ENCODE measurements at regions not wholly inside any gene's neighbourhood (a gene's known extent, or its start where the extent isn't known, plus 50 kb on each side); places are given as distances from the start of the nearest gene placed in this dataset.
A peak's percentile ranks its signal among the peaks of the same experiment; 100 is the strongest.

DNA sequence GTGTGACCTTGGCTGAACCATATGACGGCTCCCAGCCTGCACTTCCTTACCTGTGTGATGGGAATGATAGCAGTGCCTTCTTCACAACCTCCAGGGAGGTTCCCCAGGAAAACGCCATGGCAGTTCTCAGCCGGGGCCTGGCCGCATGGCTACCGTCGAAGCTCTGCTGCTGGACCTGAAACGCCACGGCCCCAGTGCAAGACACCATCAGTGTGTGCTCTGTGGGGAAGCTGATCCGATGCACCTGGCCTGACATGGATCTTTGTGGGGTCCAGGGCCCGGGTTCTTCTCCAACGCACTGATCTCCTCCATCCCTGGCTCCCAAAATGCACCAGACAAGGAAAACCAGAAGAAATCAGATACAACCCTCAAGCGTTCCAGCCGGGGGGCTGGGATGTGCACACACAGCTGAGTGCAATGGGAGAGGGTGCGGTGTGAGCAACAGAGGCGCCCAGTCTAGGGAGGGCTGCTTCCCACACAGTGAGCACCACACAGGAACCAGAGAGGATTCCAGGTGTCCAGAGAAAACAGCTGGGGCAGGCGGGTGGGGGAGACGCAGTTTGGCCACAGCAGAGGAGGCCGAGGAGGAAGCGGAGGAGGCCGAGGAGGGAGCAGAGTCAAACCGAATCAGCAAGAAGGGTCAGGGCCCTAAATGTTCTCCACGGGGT lies 54.3 kb upstream of the ZNF469 start:
- H3K4me1 Mint-ChIP-seq = no peaks in the 10 kb centered on the region
- H3K36me3 Mint-ChIP-seq (ENCODE audit: insufficient read depth in 1 of 3, low read depth in 3 of 3) = no peaks in the 10 kb centered on the region
- H3K4ac ChIP-seq (ENCODE audit: low read depth, low read length) = no peak overlapping the region
- H2BK12ac ChIP-seq (ENCODE audit: insufficient read length, low read depth, low read length) = no peak overlapping the region
- no peak overlapping the region for H3K18ac ChIP-seq (ENCODE audit: insufficient read length, low read depth, low read length)
- no peaks in the 10 kb centered on the region for H3K27me3 ChIP-seq (ENCODE audit: insufficient read depth, low read length)
- no peak overlapping the region for H2BK5ac ChIP-seq (ENCODE audit: insufficient read length, low read length)
- H3K9me3 Mint-ChIP-seq = no peaks in the 10 kb centered on the region
- H4K91ac ChIP-seq (ENCODE audit: insufficient read length, low read depth, low read length) = no peak overlapping the region
- H4K8ac ChIP-seq (replicated peaks; ENCODE audit: insufficient read length, low read depth, low read length) = no peak overlapping the region
- no peak overlapping the region for H4K5ac ChIP-seq (ENCODE audit: insufficient read length, low read depth, low read length)
- 0 out of 7 replicates have a peak overlapping the region, but pooled peaks of 1 of the 3 experiments have one; percentile 14 for H3K27ac Mint-ChIP-seq
- no peaks in the 10 kb centered on the region; the same call in 1 of the 2 replicates for H3K27me3 Mint-ChIP-seq (ENCODE audit: low read depth)
- no peak overlapping the region for H3T11ph ChIP-seq (ENCODE audit: low read length)
- H2BK120ac ChIP-seq (ENCODE audit: low read depth, low read length, poor library complexity, severe bottlenecking) = no peak overlapping the region
- no peaks in the 10 kb centered on the region for H3K23me2 ChIP-seq (ENCODE audit: insufficient read length, low read depth, low read length, poor library complexity, severe bottlenecking)
- H3K27ac ChIP-seq (ENCODE audit: insufficient read length, low read depth, low read length) = no peak overlapping the region
- no peak overlapping the region for H3K4me2 ChIP-seq (ENCODE audit: insufficient read depth, insufficient read length, low read length)
- H3K4me1 ChIP-seq (ENCODE audit: insufficient read depth, low read length) = no peaks in the 10 kb centered on the region
- H3K9ac ChIP-seq (ENCODE audit: extremely low read depth, insufficient read length, low read length) = no peak overlapping the region
- H3K4me3 Mint-ChIP-seq = no peak overlapping the region
- no CpG with 5 or more reads among the region's 22 CpGs for WGBS (ENCODE audit: extremely low coverage, insufficient read length, low lambda C conversion rate)
- no peak overlapping the region; the same call in 1 of the 2 replicates for H3K14ac ChIP-seq (ENCODE audit: insufficient read depth, low read length)
- no peak overlapping the region for H3K23ac ChIP-seq (ENCODE audit: insufficient read length, low read depth, low read length)
- H2BK15ac ChIP-seq (ENCODE audit: low read depth, low read length) = no peak overlapping the region
- H2BK20ac ChIP-seq (ENCODE audit: low read depth, low read length, poor library complexity, severe bottlenecking) = no peak overlapping the region
- no peak overlapping the region for H2AK5ac ChIP-seq (ENCODE audit: insufficient read length, low read length)
- no peaks in the 10 kb centered on the region for H4K20me1 ChIP-seq (ENCODE audit: control insufficient read depth, insufficient read depth, insufficient read length)
- H3K9me3 ChIP-seq (ENCODE audit: control insufficient read depth, low read depth, low read length) = no peaks in the 10 kb centered on the region
- H2AFZ ChIP-seq (ENCODE audit: low read length) = no peak overlapping the region
- TF ChIP-seq, protein P1, sequence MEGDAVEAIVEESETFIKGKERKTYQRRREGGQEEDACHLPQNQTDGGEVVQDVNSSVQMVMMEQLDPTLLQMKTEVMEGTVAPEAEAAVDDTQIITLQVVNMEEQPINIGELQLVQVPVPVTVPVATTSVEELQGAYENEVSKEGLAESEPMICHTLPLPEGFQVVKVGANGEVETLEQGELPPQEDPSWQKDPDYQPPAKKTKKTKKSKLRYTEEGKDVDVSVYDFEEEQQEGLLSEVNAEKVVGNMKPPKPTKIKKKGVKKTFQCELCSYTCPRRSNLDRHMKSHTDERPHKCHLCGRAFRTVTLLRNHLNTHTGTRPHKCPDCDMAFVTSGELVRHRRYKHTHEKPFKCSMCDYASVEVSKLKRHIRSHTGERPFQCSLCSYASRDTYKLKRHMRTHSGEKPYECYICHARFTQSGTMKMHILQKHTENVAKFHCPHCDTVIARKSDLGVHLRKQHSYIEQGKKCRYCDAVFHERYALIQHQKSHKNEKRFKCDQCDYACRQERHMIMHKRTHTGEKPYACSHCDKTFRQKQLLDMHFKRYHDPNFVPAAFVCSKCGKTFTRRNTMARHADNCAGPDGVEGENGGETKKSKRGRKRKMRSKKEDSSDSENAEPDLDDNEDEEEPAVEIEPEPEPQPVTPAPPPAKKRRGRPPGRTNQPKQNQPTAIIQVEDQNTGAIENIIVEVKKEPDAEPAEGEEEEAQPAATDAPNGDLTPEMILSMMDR (conservative IDR thresholded peaks at IDR 0.05) = no peak
- no peak overlapping the region for H3K56ac ChIP-seq (ENCODE audit: insufficient read length, low read depth, low read length)
- DNase-seq = no peak
- H3K79me2 ChIP-seq (ENCODE audit: insufficient read depth, low read length) = no peaks in the 10 kb centered on the region
- H3K79me1 ChIP-seq (ENCODE audit: insufficient read depth, low read depth, low read length, poor library complexity, severe bottlenecking) = no peaks in the 10 kb centered on the region

All from H9 (cell line).